Activated naive CD8-positive, alpha-beta T cell treated with anti-CD3 and anti-CD28 coated beads, Interleukin-2, amount 50 U/mL, for 16 hours (primary cell): ENCODE measurements at regions not wholly inside any gene's neighbourhood (a gene's known extent, or its start where the extent isn't known, plus 50 kb on each side); places are given as distances from the start of the nearest gene placed in this dataset.
A peak's percentile ranks its signal among the peaks of the same experiment; 100 is the strongest.
"Not testable (repeated sequence)": the region's sequence is repeated elsewhere in the genome, so short reads cannot be mapped to it uniquely, and the experiment has no call there.

ENCODE experiments used
- DNase-seq: peaks from one replicate; pipeline ENCODE4 v3.0.0-alpha.2; 2020; ENCODE audit warnings: low read depth, low spot score

- no peak for DNase-seq
Observed at GRCh38 chr10:25867321-25867720, 66.7 kb upstream of the MYO3A start.

DNA sequence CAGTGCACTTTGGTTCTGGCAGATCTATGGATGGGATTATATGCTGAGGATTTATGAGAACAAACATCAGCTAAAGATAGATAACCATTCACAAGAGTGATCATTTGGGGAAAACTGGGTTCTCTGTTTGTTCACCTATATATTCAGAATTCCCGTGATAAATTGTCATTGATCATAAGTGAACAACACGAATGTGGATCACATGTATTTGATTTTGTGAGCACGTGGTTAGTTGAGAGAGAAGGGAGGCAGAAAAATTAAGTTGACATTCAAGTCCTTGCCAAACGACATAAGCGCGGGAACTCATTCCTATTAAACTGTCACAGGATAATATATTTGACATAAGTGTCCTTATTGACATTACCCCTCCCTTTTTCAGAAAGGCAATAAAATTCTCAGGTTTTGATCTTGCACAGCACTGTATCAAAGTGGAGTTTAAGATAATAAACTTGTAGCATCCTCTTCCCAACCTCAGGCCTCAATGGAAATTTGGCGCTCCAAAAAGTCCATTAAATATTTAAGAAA is 64.9 kb upstream of the MYO3A start:
- no peak for DNase-seq

- DNase-seq, result no peak
Observed at GRCh38 chr10:25869609-25870008, 64.4 kb upstream of the MYO3A start.

GRCh38 chr10:25874402-25874801 is 59.6 kb upstream of the MYO3A start:
- not testable (repeated sequence) for DNase-seq

DNA sequence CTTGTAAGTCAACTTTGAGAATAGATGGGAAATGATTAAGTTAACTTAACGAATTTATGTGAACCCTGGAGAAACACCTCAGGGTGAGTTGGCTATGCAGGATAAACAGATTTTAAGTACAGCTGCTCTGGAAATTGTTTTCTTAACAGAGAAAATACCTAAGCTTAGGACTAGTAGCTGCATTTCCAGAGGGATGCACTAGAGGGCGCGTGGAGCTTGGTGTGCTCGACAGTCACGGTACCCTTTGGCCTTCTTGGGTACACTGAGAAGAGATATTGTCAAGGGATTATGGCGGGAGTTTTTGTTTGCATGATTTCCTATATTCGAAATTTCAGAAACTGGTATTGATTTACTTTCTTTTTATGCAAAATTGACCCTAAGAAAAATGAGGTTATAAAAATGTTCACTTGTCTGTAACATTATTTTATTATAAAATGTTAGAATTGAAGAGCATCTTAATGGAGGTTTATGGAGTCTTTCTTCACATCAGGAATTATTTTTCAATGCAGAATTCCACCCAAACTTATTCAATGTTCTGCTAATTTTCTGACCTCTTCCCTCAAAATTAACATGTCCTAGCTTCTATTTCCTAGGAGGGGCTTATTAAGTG is 58.4 kb upstream of the MYO3A start:
- DNase-seq, result peak; percentile 12

- no peak for DNase-seq
Observed at GRCh38 chr10:25877296-25877695, 56.7 kb upstream of the MYO3A start.
